HepG2 (cell line): ENCODE measurements at regions not wholly inside any gene's neighbourhood (a gene's known extent, or its start where the extent isn't known, plus 50 kb on each side); places are given as distances from the start of the nearest gene placed in this dataset.

Source experiments
- BATF2 ChIP-seq: sonication (generic); formaldehyde crosslinking; IDR thresholded peaks from 2 replicates; pipeline ENCODE4 v1.8.0; 2022; ENCODE audit warnings: mild to moderate bottlenecking, missing genetic modification reagents, moderate library complexity
- BCLAF1 ChIP-seq: fragments of 450-650 bp; IDR thresholded peaks from 2 replicates; pipeline ENCODE4 v1.6.1; 2017; ENCODE audit warnings: mild to moderate bottlenecking
- EZH2 ChIP-seq: conservative IDR thresholded peaks from 2 replicates; pipeline ENCODE4 v1.6.1; 2012; ENCODE audit warnings: mild to moderate bottlenecking, low read depth, low read length, moderate library complexity
- POLR2AphosphoS5 ChIP-seq: IDR thresholded peaks from 2 replicates; pipeline ENCODE4 v1.6.1; 2012; ENCODE audit warnings: low read depth, low read length
- TAF1 ChIP-seq: sonication (generic); formaldehyde crosslinking; IDR thresholded peaks from 2 replicates; pipeline ENCODE4 v1.4.0; 2020; ENCODE audit warnings: missing genetic modification reagents
- ZFP41 ChIP-seq: sonication (generic); formaldehyde crosslinking; IDR thresholded peaks from 2 replicates; pipeline ENCODE4 v1.4.0; 2020; ENCODE audit warnings: mild to moderate bottlenecking, missing genetic modification reagents, borderline replicate concordance
- TF ChIP-seq, protein P1 (sequence below): sonication (generic); formaldehyde crosslinking; conservative IDR thresholded peaks from 2 replicates; pipeline ENCODE4 v1.4.0; 2020; ENCODE audit warnings: missing genetic modification reagents

DNA sequence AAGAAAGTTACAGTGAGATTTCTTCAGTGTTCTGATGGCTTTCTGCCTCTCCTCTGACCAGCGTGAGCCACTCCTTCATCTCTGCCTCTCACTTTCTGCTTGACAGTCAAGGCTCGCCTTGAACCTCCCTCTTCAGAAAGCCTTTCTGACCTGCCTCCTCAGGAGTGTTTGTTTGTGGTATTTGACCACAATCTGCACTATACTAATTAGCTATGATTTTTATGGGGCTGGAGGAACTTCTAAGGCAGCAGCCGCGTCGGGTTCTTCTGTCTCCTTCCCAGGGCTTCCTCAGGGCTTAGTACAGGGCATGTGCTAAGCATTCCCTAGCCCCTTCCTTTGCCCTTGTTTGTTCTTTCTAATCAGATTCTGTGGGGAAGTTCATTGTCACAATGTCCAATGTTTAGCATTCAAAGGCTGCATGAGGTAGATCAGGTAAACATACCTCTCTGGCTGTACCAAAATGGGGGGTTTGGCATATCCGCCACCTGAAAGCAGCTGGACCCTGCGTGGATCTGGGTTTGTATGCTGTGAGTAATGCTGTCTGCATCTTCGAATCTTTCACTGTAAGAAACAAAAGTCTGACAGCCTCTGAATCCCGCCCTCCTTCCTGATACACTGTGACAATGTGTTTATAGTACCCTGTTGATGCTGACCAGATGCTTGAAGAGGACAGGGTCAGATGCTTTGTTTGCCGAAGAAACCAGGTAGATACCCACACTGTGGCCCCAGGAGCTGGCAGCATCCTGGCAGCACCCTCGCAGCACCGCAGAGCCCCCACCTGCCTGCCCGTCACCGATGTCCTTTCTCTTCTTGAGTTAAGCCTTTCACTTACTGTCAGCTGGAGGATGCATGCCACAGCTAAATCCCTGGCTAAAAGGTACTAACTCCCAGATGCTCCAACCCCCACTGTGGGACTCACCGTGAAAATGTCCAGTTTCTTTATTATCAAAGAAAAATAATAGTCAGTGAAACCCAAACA, 260.8 kb upstream of the HDAC4 start:
- TF ChIP-seq EZH2 (no peak), POLR2AphosphoS5 (no peak), BATF2 (CRISPR knock-in tag) (no peak), BCLAF1 (no peak), TAF1 (no peak), ZFP41 (CRISPR knock-in tag) (no peak)
- TF ChIP-seq, protein P1, sequence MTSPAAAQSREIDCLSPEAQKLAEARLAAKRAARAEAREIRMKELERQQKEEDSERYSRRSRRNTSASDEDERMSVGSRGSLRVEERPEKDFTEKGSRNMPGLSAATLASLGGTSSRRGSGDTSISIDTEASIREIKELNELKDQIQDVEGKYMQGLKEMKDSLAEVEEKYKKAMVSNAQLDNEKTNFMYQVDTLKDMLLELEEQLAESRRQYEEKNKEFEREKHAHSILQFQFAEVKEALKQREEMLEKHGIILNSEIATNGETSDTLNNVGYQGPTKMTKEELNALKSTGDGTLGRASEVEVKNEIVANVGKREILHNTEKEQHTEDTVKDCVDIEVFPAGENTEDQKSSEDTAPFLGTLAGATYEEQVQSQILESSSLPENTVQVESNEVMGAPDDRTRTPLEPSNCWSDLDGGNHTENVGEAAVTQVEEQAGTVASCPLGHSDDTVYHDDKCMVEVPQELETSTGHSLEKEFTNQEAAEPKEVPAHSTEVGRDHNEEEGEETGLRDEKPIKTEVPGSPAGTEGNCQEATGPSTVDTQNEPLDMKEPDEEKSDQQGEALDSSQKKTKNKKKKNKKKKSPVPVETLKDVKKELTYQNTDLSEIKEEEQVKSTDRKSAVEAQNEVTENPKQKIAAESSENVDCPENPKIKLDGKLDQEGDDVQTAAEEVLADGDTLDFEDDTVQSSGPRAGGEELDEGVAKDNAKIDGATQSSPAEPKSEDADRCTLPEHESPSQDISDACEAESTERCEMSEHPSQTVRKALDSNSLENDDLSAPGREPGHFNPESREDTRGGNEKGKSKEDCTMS (CRISPR knock-in tag) = no peak
